Stimulated activated CD8-positive, alpha-beta memory T cell treated with anti-CD3 and anti-CD28 coated beads, Interleukin-2, amount 100 ng/mL, for 48 hours (primary cell): ENCODE measurements at regions not wholly inside any gene's neighbourhood (a gene's known extent, or its start where the extent isn't known, plus 50 kb on each side); places are given as distances from the start of the nearest gene placed in this dataset.

Experiments used
- DNase-seq, 2 donors: peaks; one replicate each; pipeline ENCODE4 v3.0.0-alpha.2; 2020; ENCODE audit warnings: low read depth in 2 of 2

GRCh38 chr2:181114021-181114420 lies 133.6 kb downstream of the UBE2E3 start:
- no peak for DNase-seq

GRCh38 chr2:181116261-181116660 lies 135.9 kb downstream of the UBE2E3 start:
- DNase-seq: no peak

GRCh38 chr2:181117206-181117925 lies 137.0 kb downstream of the UBE2E3 start:
- DNase-seq: no peak

- no peak for DNase-seq
These were observed 140.2 kb downstream of the UBE2E3 start for GRCh38 chr2:181120625-181121024.

GRCh38 chr2:181121996-181122395 lies 141.6 kb downstream of the UBE2E3 start:
- no peak for DNase-seq

GRCh38 chr2:181122601-181123000 lies 142.2 kb downstream of the UBE2E3 start:
- no peak for DNase-seq

- no peak for DNase-seq
These were observed 143.4 kb downstream of the UBE2E3 start for GRCh38 chr2:181123798-181124231.

GRCh38 chr2:181124497-181124896 lies 144.1 kb downstream of the UBE2E3 start:
- no peak for DNase-seq

GRCh38 chr2:181125359-181125758 lies 145.0 kb downstream of the UBE2E3 start:
- DNase-seq: no peak

GRCh38 chr2:181126311-181126868 lies 146.0 kb downstream of the UBE2E3 start:
- DNase-seq: no peak

- DNase-seq: no peak
These were observed 147.8 kb downstream of the UBE2E3 start for GRCh38 chr2:181128199-181128598.

- DNase-seq: no peak
These were observed 149.1 kb downstream of the UBE2E3 start for GRCh38 chr2:181129364-181130056.

- DNase-seq: no peak
These were observed 150.3 kb downstream of the UBE2E3 start for GRCh38 chr2:181130686-181131085.

GRCh38 chr2:181131584-181131983 lies 151.2 kb downstream of the UBE2E3 start:
- no peak for DNase-seq

GRCh38 chr2:181138816-181139215 lies 158.4 kb downstream of the UBE2E3 start:
- no peak for DNase-seq

GRCh38 chr2:181139831-181140230 lies 159.4 kb downstream of the UBE2E3 start:
- DNase-seq: no peak

GRCh38 chr2:181140414-181140813 lies 160.0 kb downstream of the UBE2E3 start:
- no peak for DNase-seq

- DNase-seq: no peak
These were observed 160.5 kb downstream of the UBE2E3 start for GRCh38 chr2:181140928-181141327.

GRCh38 chr2:181141676-181142075 lies 161.3 kb downstream of the UBE2E3 start:
- DNase-seq: no peak

- DNase-seq: no peak
These were observed 162.1 kb downstream of the UBE2E3 start for GRCh38 chr2:181142514-181142913.

- no peak for DNase-seq
These were observed 163.4 kb downstream of the UBE2E3 start for GRCh38 chr2:181143790-181144300.

GRCh38 chr2:181145645-181146044 lies 165.2 kb downstream of the UBE2E3 start:
- no peak for DNase-seq

GRCh38 chr2:181146171-181146570 lies 165.8 kb downstream of the UBE2E3 start:
- no peak for DNase-seq
